GM21786 (cell line): ENCODE measurements at regions not wholly inside any gene's neighbourhood (a gene's known extent, or its start where the extent isn't known, plus 50 kb on each side); places are given as distances from the start of the nearest gene placed in this dataset.

Experiments used
- ATAC-seq: cut with Tn5 transposase; IDR thresholded peaks from one replicate; pipeline ENCODE4 v1.9.1; 2021; ENCODE audit not compliant: unreplicated experiment

DNA sequence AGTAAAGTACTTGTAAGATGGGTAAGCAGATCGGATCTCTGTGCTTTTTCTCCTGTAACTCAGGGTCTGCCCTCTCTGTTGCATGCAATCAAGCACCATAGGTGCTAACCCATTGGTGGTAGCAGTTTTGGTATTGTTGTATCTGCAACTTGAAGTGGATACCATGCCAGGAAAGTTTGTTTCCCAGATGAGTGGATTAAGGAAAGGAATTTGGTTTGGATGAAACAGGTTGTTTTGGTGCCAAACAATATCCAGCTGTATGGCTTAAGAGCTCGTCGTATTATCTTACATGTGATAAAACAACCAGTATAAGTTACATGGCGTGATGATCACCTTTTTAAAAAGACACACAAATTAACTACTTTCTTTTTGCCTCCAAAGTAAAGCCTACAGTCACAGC lies 280.9 kb upstream of the TENM3 start:
- ATAC-seq: no peak

DNA sequence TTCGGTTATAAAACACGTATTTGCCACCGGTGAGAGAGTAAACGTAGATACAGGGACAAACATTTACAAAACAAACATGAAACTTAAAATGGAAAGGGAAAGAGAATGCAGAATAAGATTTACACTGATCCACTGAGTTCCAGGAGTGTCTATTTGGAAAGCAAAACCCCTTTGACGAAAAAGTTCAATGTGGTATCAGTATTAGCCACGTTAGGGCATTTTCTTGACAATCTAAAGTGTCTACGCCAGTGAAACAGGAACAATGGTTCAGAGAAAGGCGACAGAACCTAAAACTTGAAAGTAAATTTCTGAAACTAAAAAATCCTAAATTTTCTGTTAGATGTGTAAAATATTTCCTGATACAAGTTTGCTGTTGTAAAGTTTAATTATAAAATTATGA lies 278.5 kb upstream of the TENM3 start:
- ATAC-seq: peak; percentile 48

DNA sequence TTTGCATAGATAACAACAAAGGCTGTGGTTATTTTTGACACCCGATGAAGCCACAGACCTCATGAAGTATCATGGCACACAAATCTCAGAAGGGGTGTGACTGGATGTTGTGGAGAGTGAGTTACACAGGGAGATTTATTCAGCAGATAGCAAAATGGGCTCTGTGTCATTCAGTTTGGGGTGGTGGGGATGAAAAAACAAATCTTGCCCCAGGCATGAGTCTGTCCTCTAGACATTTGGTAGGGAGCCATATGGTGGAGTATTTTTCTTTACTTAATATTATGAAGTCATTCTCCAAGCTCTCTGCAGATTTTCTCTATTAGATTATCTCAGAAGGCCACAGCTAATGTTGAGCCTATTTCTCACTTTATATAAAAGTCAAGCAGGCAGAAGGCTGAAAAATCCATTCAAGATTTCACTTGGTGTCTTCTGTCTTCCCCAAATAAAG lies 277.1 kb upstream of the TENM3 start:
- no peak for ATAC-seq

DNA sequence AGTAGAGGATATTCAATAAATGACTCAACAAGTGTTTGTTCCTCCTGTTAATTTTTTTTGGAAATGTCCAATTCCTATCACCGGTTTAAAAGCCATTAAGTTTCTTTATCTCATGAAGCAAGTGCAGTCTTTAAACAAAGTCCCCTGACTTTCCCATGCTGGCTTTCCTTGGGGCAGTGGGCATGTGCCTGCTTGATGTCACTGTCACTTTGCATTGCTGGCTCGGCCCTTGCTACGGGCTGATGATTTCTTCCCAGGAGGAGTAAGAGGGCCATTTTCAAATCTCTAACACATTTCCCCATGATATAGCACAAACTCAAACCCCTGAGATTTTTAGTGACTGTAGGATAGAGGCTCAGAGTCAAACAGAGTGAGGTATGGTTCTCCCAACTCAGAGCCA lies 275.8 kb upstream of the TENM3 start:
- ATAC-seq: no peak

DNA sequence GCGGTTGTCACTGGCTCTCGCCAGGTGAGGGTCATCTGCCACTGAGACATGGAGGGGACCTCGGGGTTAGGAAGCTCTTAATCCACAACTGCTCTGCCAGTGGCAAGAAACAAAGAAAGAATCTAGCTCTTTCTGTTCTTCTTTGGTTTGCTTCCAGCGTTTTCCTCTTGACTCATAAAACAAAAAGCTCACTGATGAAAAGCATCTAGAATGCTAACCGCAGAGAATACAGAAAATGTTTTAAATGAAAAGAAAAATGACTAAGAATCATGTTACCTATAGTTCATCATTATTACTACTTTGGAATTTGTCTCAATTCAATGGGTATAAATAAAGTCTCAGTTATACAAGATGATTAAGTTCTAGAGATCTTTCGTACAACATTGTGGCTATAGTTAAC lies 274.8 kb upstream of the TENM3 start:
- no peak for ATAC-seq

DNA sequence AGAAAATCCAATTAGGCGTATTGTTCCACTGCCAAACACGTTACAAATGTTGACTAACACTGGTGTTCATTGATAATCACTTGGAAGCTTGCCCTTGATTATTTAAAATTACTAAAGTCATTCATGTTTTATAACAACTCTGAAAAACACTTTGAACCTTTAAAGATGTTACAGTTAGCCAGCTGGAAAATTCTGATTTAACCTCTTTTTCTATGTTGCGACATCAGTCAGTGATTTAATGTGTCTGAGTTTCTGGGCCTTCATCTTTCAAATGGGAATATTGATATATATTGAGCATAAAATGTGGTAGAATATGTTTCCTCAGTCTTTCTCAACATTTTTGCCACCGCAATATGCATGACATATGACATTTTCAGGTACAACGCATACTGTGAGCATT lies 274.1 kb upstream of the TENM3 start:
- ATAC-seq: no peak

DNA sequence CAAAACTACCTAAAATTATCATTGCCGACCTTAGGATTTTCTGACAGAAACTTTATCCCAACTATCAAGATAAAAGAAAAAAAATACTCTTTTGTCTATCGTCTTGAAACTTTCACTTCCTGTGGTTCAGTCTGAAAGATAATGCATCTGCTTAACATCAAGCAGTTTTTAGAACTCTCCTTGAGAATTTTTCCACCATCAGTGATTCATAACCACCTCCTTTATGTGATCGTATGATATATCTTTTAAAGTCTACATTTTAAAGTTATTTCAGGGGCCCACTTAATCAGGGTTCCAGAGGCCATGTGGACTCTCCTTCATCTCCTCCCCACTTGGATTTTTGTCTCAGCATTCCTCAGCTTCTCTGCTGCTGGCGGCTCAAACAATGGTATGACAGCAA lies 272.8 kb upstream of the TENM3 start:
- ATAC-seq: no peak

DNA sequence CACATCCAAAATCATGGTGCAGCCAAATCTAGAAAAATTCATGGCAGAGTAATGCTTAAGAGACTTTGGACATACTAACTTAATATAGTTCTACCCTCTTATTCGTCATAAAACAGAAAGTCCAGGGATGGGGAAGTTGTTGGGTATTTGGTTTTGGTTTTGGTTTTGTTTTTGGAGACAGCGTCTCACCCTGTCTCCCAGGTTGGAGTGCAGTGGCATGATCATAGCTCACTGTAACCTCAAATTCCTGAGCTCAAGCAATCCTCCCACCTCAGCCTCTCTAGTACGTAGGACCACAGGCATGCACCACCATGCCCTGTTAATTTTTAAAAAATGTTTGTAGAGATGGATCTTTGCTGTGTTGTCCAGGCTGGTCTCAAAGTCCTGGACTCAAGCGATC lies 271.8 kb upstream of the TENM3 start:
- ATAC-seq: peak; percentile 85

DNA sequence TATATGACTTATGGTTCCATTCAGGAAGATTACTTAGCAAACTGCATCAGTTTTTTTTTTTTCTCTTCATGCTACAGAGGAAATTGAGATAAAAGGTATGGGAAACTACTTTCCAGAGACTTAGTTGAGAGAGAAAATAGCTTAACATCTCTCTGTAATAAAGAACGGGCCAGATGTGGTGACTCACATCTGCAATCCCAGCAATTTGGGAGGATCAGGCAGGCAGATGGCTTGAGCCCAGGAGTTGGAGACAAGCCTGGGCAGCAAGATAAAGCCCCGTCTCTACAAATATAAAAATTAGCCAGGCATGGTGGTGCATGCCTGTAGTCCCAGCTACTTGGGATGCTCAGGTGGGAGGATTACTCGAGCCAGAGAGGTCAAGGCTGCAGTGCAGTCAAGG lies 271.2 kb upstream of the TENM3 start:
- no peak for ATAC-seq

DNA sequence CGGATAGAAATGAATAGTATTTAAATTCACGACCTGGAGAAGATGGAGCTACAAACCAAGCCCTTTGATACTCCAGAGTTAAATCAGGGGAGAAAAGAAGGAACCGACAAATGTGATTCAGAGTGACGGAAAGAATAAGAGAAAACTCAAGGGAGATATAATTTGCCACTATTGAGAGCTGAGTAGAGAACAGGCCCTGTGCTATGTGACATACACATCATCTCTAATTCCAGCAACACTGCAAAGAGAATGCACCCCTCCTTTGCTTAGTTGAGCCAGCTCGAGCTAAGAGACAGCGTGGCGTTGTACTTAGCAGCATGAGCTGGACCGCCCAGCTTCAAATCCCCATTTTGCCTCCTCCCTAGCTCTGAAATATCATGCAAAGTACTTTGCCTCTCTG lies 266.4 kb upstream of the TENM3 start:
- ATAC-seq: no peak

DNA sequence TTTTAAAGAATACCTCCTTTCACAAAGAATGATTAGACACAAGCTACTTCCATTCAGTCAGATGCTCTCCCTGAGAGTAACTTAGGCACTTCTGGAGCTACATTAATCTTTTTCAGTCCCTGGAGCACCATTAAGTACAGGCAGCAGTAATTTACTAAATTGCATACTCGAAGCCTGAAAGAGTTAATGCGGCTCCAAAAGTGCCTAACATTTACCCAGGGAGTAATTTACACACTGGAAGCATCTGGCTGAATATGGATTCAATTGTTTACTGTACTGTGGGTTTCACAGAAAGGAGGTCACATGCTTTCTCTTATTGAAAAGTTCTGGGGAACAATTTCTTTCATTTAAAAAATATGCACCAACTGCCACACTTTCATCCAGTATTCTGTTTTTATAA lies 260.8 kb upstream of the TENM3 start:
- ATAC-seq: no peak

DNA sequence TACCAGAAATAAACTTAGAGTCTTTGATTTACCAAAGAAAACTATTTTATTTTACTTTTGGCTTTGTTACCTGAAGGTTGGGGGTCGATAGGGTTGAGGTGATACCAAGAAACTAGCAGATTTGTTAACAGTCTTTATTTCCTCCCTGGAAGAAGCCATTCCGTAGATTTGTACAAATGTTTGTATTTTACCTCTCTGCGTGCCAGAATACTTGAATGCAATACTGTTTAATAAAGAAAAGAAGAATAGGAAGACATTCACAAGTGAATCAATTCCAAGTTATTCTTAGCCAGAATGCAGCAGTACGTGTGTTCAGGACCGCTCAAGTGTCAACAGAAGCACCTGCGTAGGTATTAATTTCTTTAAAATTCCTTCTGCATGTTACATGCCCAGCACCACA lies 260.3 kb upstream of the TENM3 start:
- no peak for ATAC-seq

DNA sequence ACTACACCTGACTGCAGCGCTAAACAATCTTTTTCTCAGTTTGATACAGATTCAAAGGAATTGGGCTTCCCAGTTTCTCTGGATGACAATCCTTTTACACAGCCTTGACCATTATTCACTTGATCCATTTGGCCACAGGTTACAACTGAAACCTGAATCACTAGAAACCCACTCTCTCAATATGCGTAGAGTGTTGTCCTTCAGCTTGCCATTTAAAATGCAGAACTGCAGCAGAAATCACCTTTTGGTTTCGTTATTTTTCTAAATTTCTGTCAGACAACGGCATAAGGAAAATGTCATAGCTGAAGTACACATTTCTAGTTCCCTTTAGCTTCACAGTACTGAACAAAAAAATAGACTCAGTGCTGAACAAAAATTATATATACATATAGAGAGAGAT lies 255.8 kb upstream of the TENM3 start:
- no peak for ATAC-seq

DNA sequence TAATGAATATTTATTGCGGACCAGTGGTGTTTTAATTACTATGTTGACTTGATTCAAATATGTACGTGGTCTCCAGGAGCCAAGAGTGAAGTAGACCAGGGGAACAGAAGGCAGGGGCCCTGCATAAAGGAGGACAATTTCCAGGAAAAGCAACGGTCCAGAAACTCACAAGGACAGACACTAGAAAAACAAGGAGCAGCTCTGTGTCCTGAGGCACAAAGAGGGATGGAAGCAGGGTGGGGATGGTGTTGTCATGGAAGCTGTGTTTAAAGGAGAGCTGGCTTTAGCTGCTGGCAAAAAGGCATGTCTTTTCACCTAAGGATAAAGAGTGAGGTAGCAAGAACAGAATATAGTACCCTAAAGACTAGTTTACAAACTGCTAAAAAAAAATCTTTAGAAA lies 254.1 kb upstream of the TENM3 start:
- no peak for ATAC-seq

DNA sequence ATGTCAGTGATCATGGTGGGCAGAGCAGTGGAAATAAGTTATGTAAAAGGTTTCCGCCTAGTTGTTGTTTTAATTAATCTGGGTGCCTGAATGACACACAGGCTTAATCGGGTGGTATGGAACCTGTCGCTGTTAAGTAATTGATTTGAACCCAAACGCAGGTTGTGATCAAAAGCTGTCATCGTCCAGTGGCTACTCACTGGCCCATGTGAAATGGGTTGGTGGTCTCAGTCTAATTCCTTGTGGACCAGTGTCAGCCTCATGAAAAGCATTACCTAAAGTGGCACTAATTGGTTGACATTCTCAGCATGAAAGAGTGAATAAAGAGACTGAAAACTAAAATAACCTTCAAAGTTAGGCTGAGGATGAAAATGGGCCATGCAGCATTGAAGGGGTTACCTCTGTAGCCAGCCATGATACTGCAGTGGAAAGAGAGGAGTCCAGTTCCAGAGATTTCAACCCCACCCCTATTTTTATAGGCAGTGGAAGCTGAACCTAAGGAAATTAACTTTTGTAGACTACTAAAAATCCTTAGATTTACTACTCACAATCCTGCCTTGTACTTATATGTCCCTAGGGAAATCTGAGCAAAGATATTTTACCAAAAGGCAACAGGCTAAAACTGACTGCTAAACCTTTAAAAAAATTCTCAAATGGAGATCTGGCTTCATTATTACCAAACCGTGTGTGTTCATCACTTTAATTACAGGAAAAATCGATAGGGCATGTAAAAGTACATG lies 251.7 kb upstream of the TENM3 start:
- ATAC-seq: no peak

DNA sequence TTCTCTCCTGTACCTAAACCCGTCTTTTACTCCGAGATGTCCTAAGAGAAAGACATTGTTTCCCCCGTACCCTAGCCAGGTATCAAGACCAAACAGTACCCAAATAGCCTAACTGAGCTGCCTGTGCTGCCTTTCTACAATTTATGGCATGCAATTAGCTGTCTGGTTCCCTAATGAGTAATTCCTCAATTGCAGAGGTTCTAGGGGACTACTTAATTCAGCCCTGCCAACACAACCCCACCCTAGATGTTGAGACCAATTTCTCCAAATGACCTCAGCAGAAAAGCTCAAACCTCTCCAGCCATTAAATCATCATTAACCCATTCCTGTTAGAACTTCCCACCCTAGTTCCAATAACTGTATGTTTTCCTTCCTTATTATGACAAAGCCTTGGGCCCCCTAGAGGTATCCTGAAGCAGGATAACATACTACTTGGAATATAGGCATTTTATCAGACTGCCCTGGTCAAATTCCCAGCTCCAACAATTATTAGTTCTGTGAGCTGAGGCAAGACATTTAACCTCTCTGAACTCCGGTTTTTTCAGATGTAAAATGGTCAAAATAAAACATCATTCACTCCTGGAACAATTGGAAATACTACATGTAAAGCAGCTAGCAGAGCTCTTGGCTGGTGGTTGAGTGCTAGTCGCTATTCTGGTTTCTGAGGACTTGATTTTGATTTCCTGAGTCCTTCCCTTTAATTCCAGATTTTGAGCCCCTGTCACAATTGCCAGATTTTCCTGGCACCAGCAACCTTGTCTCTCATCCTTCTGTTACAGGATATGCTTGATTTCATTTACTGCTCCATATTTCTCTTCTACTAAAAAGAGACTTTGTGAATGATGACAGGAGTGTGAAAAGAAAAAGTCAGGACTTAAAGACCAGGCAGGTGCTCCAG lies 244.6 kb upstream of the TENM3 start:
- ATAC-seq: no peak

DNA sequence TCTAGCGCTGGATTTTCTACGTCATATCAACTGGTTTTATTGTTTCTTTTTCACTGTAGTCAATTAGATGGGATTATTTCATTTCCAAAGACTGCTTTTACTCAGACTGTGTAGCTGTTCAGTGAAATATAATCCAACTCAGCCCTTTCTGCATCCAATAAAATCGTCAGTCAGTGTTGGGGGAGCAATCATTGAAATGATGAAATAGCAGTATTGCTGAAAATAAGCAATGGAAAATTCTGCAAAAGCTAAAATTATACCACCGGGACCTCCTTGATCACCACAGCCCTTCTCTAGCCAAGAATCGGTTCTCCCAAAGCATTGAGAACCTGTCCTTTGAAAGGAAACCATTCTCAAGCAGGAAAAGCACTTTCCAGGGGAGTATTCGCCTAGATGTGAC lies 243.1 kb upstream of the TENM3 start:
- no peak for ATAC-seq

DNA sequence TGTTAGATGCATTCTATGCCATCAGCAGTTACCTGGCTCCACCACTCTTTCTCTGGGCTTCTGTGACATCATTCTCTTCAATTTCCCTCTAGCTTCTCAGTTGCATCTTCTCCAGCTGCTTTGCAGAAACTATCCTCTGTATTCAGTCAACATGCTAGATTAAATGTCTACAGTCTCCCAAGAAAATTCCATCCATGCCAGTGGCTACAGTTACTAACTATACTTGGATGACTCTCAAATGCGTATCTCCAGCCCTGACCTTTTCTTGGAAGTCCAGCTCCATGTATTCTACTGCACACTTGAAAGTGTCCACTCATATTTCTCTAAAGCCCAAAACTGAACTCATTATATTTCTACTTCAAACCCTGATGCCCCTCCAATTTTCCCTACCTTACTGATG lies 232.3 kb upstream of the TENM3 start:
- no peak for ATAC-seq

DNA sequence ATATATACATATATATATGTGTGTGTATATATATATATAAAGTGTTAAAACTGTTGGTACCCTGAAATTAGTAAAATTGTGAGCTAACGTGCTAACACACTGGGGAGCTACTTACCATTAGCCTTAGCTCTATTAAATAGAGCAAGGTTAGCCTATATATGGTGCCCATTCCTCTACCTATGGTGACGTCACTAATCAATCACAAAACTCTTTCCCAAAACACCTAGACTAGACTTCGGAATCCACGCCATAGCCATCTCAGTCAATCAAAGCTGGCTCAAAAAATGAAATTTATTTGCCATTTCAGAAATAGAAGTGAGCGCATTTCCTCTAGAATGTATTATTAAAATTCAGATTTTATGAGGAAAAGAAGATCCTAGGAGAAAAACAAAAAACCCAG lies 229.0 kb upstream of the TENM3 start:
- no peak for ATAC-seq

DNA sequence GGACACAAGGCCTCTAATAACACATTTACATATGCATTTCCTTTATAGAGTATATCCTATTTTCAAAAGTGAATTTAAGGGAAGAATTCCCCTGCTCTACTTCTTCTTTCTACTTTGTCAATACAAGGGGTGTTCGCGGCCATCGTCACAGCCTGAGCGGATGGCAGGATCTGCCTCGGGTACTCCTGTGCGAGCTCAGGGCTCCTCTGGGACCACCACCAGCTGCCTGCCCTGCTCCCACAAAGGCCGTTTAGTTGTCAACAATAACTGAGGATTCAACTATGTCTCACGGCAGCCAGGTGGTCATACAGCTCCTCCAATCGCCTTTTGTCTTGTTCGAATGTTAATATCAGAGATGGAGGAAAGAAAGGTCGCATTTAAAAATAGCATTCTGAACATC lies 228.2 kb upstream of the TENM3 start:
- no peak for ATAC-seq

DNA sequence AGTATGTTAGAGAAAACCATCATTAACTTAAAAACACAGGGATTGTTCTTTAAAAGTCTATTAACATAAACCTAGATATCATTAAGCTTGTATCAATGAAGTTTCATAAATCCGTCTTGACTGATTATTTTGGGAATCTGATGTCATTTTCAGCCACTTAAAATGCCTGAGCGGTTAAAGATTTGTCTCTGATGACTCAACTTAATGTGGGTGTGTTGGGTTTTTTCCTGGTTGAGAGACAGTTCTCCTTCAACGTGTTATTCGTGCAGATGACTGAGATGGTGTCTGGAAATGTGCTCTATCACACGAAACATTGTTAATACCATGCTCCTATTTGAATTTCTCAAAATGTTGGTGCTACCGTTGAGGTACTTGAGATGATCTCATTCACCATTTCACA lies 227.3 kb upstream of the TENM3 start:
- ATAC-seq: no peak

DNA sequence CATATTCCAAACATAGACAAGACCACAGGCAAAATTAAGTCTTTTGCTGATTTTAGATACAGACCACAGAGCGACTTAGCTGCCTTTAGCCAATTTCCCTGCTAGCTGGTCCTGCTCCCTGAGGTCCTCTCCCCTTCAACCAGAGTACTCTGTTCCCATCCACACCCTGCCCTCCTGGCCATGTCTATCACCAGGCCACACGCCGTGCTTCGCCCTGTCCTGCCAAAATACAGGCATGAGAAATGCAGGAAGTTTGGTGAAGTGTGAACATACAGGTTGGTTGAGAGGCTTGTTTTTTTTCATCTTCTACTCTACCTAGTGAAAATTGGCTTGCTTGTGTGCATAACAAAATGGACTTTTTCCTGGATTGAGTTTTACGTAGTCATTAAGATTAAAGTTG lies 226.2 kb upstream of the TENM3 start:
- ATAC-seq: no peak
